PC-3 (cell line): ENCODE measurements at regions not wholly inside any gene's neighbourhood (a gene's known extent, or its start where the extent isn't known, plus 50 kb on each side); places are given as distances from the start of the nearest gene placed in this dataset.

Source experiments
- ATAC-seq: fragments of 200-7000 bp; cut with Tn5 transposase; 2 replicates; pipeline ENCODE4 v1.9.1; 2020; ENCODE audit warnings: mild to moderate bottlenecking, moderate library complexity
- BruUV-seq: library from RNA; stranded (reverse); fragments of 400-500 nt; replicated peaks from 2 replicates; lab custom pipeline; 2021; lab: Mats Ljungman, UMichigan
- CTCF ChIA-PET: fragments of 300-600 bp; sonication (Branson Sonifier 250); formaldehyde crosslinking; loops from one replicate; lab custom pipeline; 2022; ENCODE audit warnings: antibody characterized with exemption; lab: Charles Lee
- POLR2A ChIA-PET: fragments of 300-600 bp; sonication (Branson Sonifier 250); formaldehyde crosslinking; loops from one replicate; lab custom pipeline; 2022; ENCODE audit warnings: antibody characterized with exemption; ENCODE audit not compliant: unreplicated experiment; lab: Charles Lee
- DNase-seq: peaks from one replicate; pipeline ENCODE4 v3.0.0-alpha.2; 2015
- H2AFZ ChIP-seq: fragments of 300-600 bp; sonication (generic); 2 replicates; pipeline ENCODE4 v1.6.0; 2016; ENCODE audit warnings: antibody characterized with exemption, low read length
- H3F3A ChIP-seq: fragments of 300-600 bp; sonication (generic); one replicate; pipeline ENCODE4 v1.6.0; 2017; ENCODE audit warnings: antibody characterized with exemption, low read length, control low read depth, mild to moderate bottlenecking; ENCODE audit not compliant: unreplicated experiment
- H3K27ac ChIP-seq: fragments of 300-600 bp; sonication (generic); 2 replicates; pipeline ENCODE4 v1.5.1; 2016; ENCODE audit warnings: mild to moderate bottlenecking, low read length
- H3K27me3 ChIP-seq: fragments of 300-600 bp; sonication (generic); 2 replicates; pipeline ENCODE4 v1.6.1; 2016; ENCODE audit warnings: low read length, mixed read lengths
- H3K36me3 ChIP-seq: fragments of 300-600 bp; sonication (generic); 2 replicates; pipeline ENCODE4 v1.6.1; 2016; ENCODE audit warnings: low read depth, mixed run types, low read length, mixed read lengths
- H3K4me1 ChIP-seq: fragments of 300-600 bp; sonication (generic); 2 replicates; pipeline ENCODE4 v1.5.1; 2016; ENCODE audit warnings: low read length; ENCODE audit not compliant: insufficient read depth
- H3K4me2 ChIP-seq: fragments of 300-600 bp; sonication (generic); 2 replicates; pipeline ENCODE4 v1.6.0; 2016; ENCODE audit warnings: low read length
- H3K4me3 ChIP-seq: fragments of 300-600 bp; sonication (generic); 2 replicates; pipeline ENCODE4 v1.5.1; 2016; ENCODE audit warnings: mild to moderate bottlenecking, low read length, mixed read lengths
- H3K79me2 ChIP-seq: fragments of 300-600 bp; sonication (generic); 2 replicates; pipeline ENCODE4 v1.6.1; 2017; ENCODE audit warnings: low read length, mixed read lengths
- H3K9ac ChIP-seq: fragments of 300-600 bp; sonication (generic); 2 replicates; pipeline ENCODE4 v1.6.0; 2016; ENCODE audit warnings: mild to moderate bottlenecking, low read length
- H3K9me2 ChIP-seq: fragments of 300-600 bp; sonication (generic); replicated peaks from 2 replicates; pipeline ENCODE4 v1.6.1; 2016; ENCODE audit warnings: mixed run types, low read length, mixed read lengths
- H3K9me3 ChIP-seq: fragments of 300-600 bp; sonication (generic); 2 replicates; pipeline ENCODE4 v1.6.1; 2016; ENCODE audit warnings: low read length, mixed read lengths
- H4K20me1 ChIP-seq: fragments of 300-600 bp; sonication (generic); 2 replicates; pipeline ENCODE4 v1.6.1; 2016; ENCODE audit warnings: low read length, mixed read lengths
- CTCF ChIP-seq: fragments of 300-600 bp; sonication (generic); conservative IDR thresholded peaks from 2 replicates; pipeline ENCODE4 v1.5.1; 2017; ENCODE audit warnings: antibody characterized with exemption, low read depth, mild to moderate bottlenecking, low read length
- EZH2 ChIP-seq: fragments of 300-600 bp; sonication (generic); IDR thresholded peaks from one replicate; pipeline ENCODE4 v1.6.1; 2017; ENCODE audit warnings: antibody characterized with exemption, mild to moderate bottlenecking, low read length; ENCODE audit not compliant: unreplicated experiment
- EZH2phosphoT487 ChIP-seq: fragments of 300-600 bp; sonication (generic); IDR thresholded peaks from 2 replicates; pipeline ENCODE4 v1.6.1; 2018; ENCODE audit warnings: mild to moderate bottlenecking, antibody characterized with exemption, low read length, borderline replicate concordance
- intact Hi-C: fragments of 100-400 bp; cut with micrococcal nuclease; formaldehyde crosslinking; loops from 2 replicates; pipeline ENCODE4 v1.9.0; 2023

DNA sequence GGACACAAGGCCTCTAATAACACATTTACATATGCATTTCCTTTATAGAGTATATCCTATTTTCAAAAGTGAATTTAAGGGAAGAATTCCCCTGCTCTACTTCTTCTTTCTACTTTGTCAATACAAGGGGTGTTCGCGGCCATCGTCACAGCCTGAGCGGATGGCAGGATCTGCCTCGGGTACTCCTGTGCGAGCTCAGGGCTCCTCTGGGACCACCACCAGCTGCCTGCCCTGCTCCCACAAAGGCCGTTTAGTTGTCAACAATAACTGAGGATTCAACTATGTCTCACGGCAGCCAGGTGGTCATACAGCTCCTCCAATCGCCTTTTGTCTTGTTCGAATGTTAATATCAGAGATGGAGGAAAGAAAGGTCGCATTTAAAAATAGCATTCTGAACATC lies 228.2 kb upstream of the TENM3 start:
- no peak overlapping the region for H3K27ac ChIP-seq
- H3K4me1 ChIP-seq = no peaks in the 10 kb centered on the region
- no peaks in the 10 kb centered on the region for H3K79me2 ChIP-seq
- ChIA-PET POLR2A (no interaction called here), CTCF (no interaction called here)
- H2AFZ ChIP-seq = no peak overlapping the region
- H3K9ac ChIP-seq = no peak overlapping the region
- H3K9me3 ChIP-seq = no peaks in the 10 kb centered on the region
- intact Hi-C loops = no loop called here
- H3K9me2 ChIP-seq = no peaks in the 10 kb centered on the region
- H3K4me2 ChIP-seq = no peak overlapping the region
- TF ChIP-seq EZH2 (no peak), CTCF (no peak), EZH2phosphoT487 (no peak)
- BruUV-seq = no TSS peak
- H3K4me3 ChIP-seq = no peak overlapping the region
- no peak for ATAC-seq
- DNase-seq = no peak
- no peaks in the 10 kb centered on the region for H3F3A ChIP-seq
- H3K36me3 ChIP-seq = no peaks in the 10 kb centered on the region
- no peaks in the 10 kb centered on the region for H3K27me3 ChIP-seq
- H4K20me1 ChIP-seq = no peaks in the 10 kb centered on the region

DNA sequence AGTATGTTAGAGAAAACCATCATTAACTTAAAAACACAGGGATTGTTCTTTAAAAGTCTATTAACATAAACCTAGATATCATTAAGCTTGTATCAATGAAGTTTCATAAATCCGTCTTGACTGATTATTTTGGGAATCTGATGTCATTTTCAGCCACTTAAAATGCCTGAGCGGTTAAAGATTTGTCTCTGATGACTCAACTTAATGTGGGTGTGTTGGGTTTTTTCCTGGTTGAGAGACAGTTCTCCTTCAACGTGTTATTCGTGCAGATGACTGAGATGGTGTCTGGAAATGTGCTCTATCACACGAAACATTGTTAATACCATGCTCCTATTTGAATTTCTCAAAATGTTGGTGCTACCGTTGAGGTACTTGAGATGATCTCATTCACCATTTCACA lies 227.3 kb upstream of the TENM3 start:
- no peaks in the 10 kb centered on the region for H3K9me3 ChIP-seq
- no peaks in the 10 kb centered on the region for H3K4me1 ChIP-seq
- H3K27ac ChIP-seq = no peak overlapping the region
- ATAC-seq = no peak
- H3F3A ChIP-seq = no peaks in the 10 kb centered on the region
- H3K9me2 ChIP-seq = no peaks in the 10 kb centered on the region
- BruUV-seq = no TSS peak
- no peaks in the 10 kb centered on the region for H3K27me3 ChIP-seq
- H3K4me3 ChIP-seq = no peak overlapping the region
- no peak overlapping the region for H3K9ac ChIP-seq
- no peaks in the 10 kb centered on the region for H4K20me1 ChIP-seq
- no peak for DNase-seq
- H2AFZ ChIP-seq = no peak overlapping the region
- TF ChIP-seq EZH2 (no peak), CTCF (no peak), EZH2phosphoT487 (no peak)
- intact Hi-C loops = no loop called here
- no peak overlapping the region for H3K4me2 ChIP-seq
- H3K36me3 ChIP-seq = no peaks in the 10 kb centered on the region
- ChIA-PET CTCF (no interaction called here), POLR2A (no interaction called here)
- H3K79me2 ChIP-seq = no peaks in the 10 kb centered on the region

- CTCF ChIA-PET = no interaction called here
- Histone ChIP-seq H3K4me2 (no peak overlapping the region), H4K20me1 (no peaks in the 10 kb centered on the region), H3F3A (no peaks in the 10 kb centered on the region), H3K4me3 (no peak overlapping the region), H3K36me3 (no peaks in the 10 kb centered on the region), H2AFZ (no peak overlapping the region), H3K4me1 (no peaks in the 10 kb centered on the region), H3K27me3 (no peaks in the 10 kb centered on the region), H3K9ac (no peak overlapping the region), H3K9me2 (no peaks in the 10 kb centered on the region), H3K27ac (no peak overlapping the region), H3K79me2 (no peaks in the 10 kb centered on the region), H3K9me3 (no peaks in the 10 kb centered on the region)
- DNase-seq (no peak), ATAC-seq (no peak)
- BruUV-seq = no TSS peak
- no peak for TF ChIP-seq EZH2phosphoT487
- intact Hi-C loops = no loop called here
- POLR2A ChIA-PET = no interaction called here
Measured at GRCh38 chr4:182017038-182017437, 226.2 kb upstream of the TENM3 start.
